T-cell (primary cell): ENCODE measurements at regions not wholly inside any gene's neighbourhood (a gene's known extent, or its start where the extent isn't known, plus 50 kb on each side); places are given as distances from the start of the nearest gene placed in this dataset.

ENCODE experiments used
- ATAC-seq, 4 experiments: fragments of 200-7000 bp in 3 of 4; fragments of 150-1000 bp in 1 of 4; cut with Tn5 transposase; replicated peaks in 1 of 4; 1 replicate in 3 of 4; 2 replicates in 1 of 4; pipeline ENCODE4 v1.10.0; 2021; ENCODE audit warnings: moderate library complexity in 3 of 4, mild to moderate bottlenecking in 2 of 4, moderate number of reproducible peaks in 1 of 4
- CTCF ChIA-PET, 2 donors: fragments of 300-600 bp; sonication (Branson Sonifier 250); formaldehyde crosslinking; loops; one replicate each; lab custom pipeline; 2022; ENCODE audit warnings: antibody characterized with exemption in 2 of 2; lab: Charles Lee
- POLR2A ChIA-PET, 2 donors: fragments of 300-600 bp; sonication (Branson Sonifier 250); formaldehyde crosslinking; loops; one replicate each; lab custom pipeline; 2022; ENCODE audit warnings: antibody characterized with exemption in 2 of 2; lab: Charles Lee
- DNase-seq, 35 experiments: peaks; one replicate each; pipeline versions ENCODE4 v3.0.0 to v3.0.0-alpha.2; 2013 to 2023
- H3K27ac ChIP-seq: one replicate; pipeline ENCODE4 v1.5.1; 2013; ENCODE audit warnings: low read length
- H3K27me3 ChIP-seq, 2 experiments: replicated peaks in 1 of 2; 1 replicate in 1 of 2; 2 replicates in 1 of 2; pipeline versions ENCODE4 v1.6.1 to v1.7.0; 2013; ENCODE audit warnings: low read length in 1 of 2, mixed read lengths in 1 of 2; ENCODE audit not compliant: control insufficient read depth in 2 of 2, insufficient read depth in 2 of 2; ENCODE audit errors: extremely low read depth in 1 of 2
- H3K36me3 ChIP-seq, 2 donors: 1 replicate in 1 of 2; 2 replicates in 1 of 2; pipeline versions ENCODE4 v1.6.1 to v1.7.0; 2013; ENCODE audit warnings: low read length in 1 of 2; ENCODE audit not compliant: control insufficient read depth in 2 of 2, insufficient read depth in 1 of 2; ENCODE audit errors: extremely low read depth in 1 of 2
- H3K4me1 ChIP-seq, 2 experiments: 1 replicate in 1 of 2; 2 replicates in 1 of 2; pipeline versions ENCODE4 v1.6.1 to v1.7.0; 2013; ENCODE audit warnings: low read length in 2 of 2, mixed read lengths in 1 of 2; ENCODE audit not compliant: insufficient read depth in 2 of 2, control insufficient read depth in 1 of 2; ENCODE audit errors: extremely low read depth in 1 of 2
- H3K4me3 ChIP-seq, 2 donors: 1 replicate in 1 of 2; 2 replicates in 1 of 2; pipeline versions ENCODE4 v1.5.1 to v1.7.0; 2013; ENCODE audit warnings: mild to moderate bottlenecking in 2 of 2, low read length in 1 of 2, moderate library complexity in 1 of 2; ENCODE audit not compliant: control insufficient read depth in 1 of 2; ENCODE audit errors: extremely low read depth in 1 of 2
- H3K9me3 ChIP-seq: 2 replicates; pipeline ENCODE4 v1.7.0; 2013
- H3K27ac Mint-ChIP-seq, 2 donors: one replicate each; pipeline ENCODE4 v1.8.0; 2020 to 2021; ENCODE audit warnings: mild to moderate bottlenecking in 2 of 2, mixed read lengths in 2 of 2
- H3K27me3 Mint-ChIP-seq, 2 donors: one replicate each; pipeline ENCODE4 v1.8.0; 2021 to 2022; ENCODE audit warnings: mixed read lengths in 2 of 2
- H3K36me3 Mint-ChIP-seq: one replicate; pipeline ENCODE4 v1.8.0; 2021; ENCODE audit warnings: mixed read lengths
- H3K4me1 Mint-ChIP-seq, 3 donors: one replicate each; pipeline ENCODE4 v1.8.0; 2020 to 2022; ENCODE audit warnings: mixed read lengths in 3 of 3, mild to moderate bottlenecking in 1 of 3
- H3K4me3 Mint-ChIP-seq, 3 donors: one replicate each; pipeline ENCODE4 v1.8.0; 2020 to 2022; ENCODE audit warnings: mild to moderate bottlenecking in 3 of 3, mixed read lengths in 3 of 3, moderate library complexity in 3 of 3
- H3K9me3 Mint-ChIP-seq, 3 donors: one replicate each; pipeline ENCODE4 v1.8.0; 2020 to 2022; ENCODE audit warnings: mixed read lengths in 3 of 3
- WGBS: methylation state at CpG from one replicate; pipeline ENCODE4 v1.1.5; 2013; ENCODE audit warnings: missing lambda C conversion rate; ENCODE audit not compliant: insufficient coverage; 5-methylcytosine and 5-hydroxymethylcytosine counted together

DNA sequence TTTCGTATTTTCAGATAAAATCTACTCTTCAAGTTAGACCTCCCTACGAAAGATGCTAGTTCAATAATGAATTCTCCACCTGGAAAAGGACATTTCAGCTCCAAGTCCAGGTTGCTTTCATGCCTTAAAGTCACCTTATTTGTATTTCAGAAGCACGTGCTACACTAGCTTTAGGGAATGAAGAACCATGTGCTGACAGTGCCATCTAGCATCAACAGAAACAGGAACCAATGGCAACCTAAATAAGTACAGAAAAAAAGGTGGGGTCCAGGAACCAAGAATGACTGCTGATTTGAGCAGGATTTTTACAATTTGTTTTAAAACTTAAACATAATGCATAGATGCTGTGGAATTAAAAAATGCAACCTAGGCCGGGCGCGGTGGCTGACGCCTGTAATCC lies 77.6 kb upstream of the SNRPN start:
- ATAC-seq (no peak), DNase-seq (no peak)
- no peaks in the 10 kb centered on the region for H3K36me3 Mint-ChIP-seq
- Histone ChIP-seq H3K4me1 (no peaks in the 10 kb centered on the region), H3K36me3 (no peaks in the 10 kb centered on the region), H3K27ac (no peak overlapping the region), H3K4me3 (no peak overlapping the region), H3K27me3 (no peaks in the 10 kb centered on the region), H3K9me3 (peaks cover 7% of the 10 kb centered on the region)
- no peak overlapping the region for H3K27ac Mint-ChIP-seq
- peaks cover 6 to 29% (median 26%) of the 10 kb centered on the region in 3 donors for H3K9me3 Mint-ChIP-seq
- peaks cover 0 to 5% (median 2%) of the 10 kb centered on the region in 3 donors for H3K4me1 Mint-ChIP-seq
- H3K4me3 Mint-ChIP-seq = no peak overlapping the region
- CTCF ChIA-PET = no interaction called here
- H3K27me3 Mint-ChIP-seq = no peaks in the 10 kb centered on the region
- WGBS = 83% methylated on average over 2 of the region's 7 CpGs
- POLR2A ChIA-PET = no interaction called here

DNA sequence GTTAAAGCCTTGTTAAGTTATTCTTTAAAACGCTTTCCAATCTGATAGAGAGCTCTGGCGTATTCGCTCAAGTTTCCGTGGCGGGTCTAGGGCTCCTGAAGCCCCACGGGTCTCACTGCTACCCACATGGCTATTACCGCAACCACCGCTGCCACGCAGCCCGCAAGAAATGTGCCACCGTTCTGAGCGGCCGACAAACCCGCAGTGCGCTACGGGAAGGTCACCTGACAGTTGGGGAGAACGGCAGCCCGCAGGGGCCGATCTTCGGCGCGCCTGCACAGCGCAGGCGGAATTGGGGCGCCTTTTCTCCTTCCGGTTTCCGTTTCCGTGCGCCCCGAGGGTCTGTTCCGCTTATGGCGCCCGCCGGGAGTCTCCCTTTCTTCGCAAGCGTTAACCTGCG lies 76.6 kb upstream of the SNRPN start:
- Mint-ChIP-seq H3K36me3 (no peaks in the 10 kb centered on the region), H3K9me3 (peaks cover 6 to 26% (median 26%) of the 10 kb centered on the region in 3 donors), H3K27ac (no peak overlapping the region), H3K4me3 (peak overlapping the region; percentile 31 to 61 (median 47)), H3K27me3 (no peaks in the 10 kb centered on the region), H3K4me1 (peaks cover 0 to 5% (median 2%) of the 10 kb centered on the region in 3 donors)
- 47% methylated on average over 29 of the region's 37 CpGs for WGBS
- H3K36me3 ChIP-seq = no peaks in the 10 kb centered on the region
- DNase-seq (peak in 6 of 35 experiments; percentile 0 to 9 (median 1)), ATAC-seq (no peak)
- no peak overlapping the region for H3K27ac ChIP-seq
- H3K27me3 ChIP-seq = no peaks in the 10 kb centered on the region
- H3K4me1 ChIP-seq = no peaks in the 10 kb centered on the region
- ChIA-PET CTCF (no interaction called here), POLR2A (no interaction called here)
- H3K4me3 ChIP-seq = peak overlapping the region in 1 of 2 donors; percentile 23
- H3K9me3 ChIP-seq = peaks cover 7% of the 10 kb centered on the region

DNA sequence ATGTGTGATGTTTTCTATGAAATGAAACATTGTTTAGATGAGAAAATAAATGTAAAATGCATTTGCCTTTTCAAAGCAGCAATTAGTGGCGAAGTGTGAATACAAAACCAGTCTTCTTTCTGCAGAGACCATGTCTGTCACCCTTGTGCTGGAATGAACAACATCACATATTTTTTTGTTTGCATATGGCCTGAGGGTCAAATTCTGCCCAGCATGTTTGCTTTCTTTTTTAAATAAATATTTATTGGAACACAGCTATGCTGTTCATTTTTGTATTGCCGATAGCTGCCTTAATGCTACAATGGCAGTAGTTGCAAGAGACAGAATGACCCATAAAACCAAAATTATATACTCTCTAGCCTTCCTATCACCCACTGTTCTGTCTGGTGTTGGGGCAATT lies 75.3 kb upstream of the SNRPN start:
- WGBS = 80% methylated on average over 1 of the region's 2 CpGs
- Histone ChIP-seq H3K36me3 (no peaks in the 10 kb centered on the region), H3K27me3 (no peaks in the 10 kb centered on the region), H3K9me3 (peaks cover 7% of the 10 kb centered on the region), H3K27ac (no peak overlapping the region), H3K4me3 (no peak overlapping the region), H3K4me1 (no peaks in the 10 kb centered on the region)
- Mint-ChIP-seq H3K4me1 (peaks cover 0 to 5% (median 2%) of the 10 kb centered on the region in 3 donors), H3K27ac (no peak overlapping the region), H3K4me3 (no peak overlapping the region), H3K36me3 (no peaks in the 10 kb centered on the region), H3K9me3 (peaks cover 5 to 26% (median 23%) of the 10 kb centered on the region in 3 donors), H3K27me3 (no peaks in the 10 kb centered on the region)
- DNase-seq (no peak), ATAC-seq (no peak)
- ChIA-PET POLR2A (no interaction called here), CTCF (no interaction called here)

DNA sequence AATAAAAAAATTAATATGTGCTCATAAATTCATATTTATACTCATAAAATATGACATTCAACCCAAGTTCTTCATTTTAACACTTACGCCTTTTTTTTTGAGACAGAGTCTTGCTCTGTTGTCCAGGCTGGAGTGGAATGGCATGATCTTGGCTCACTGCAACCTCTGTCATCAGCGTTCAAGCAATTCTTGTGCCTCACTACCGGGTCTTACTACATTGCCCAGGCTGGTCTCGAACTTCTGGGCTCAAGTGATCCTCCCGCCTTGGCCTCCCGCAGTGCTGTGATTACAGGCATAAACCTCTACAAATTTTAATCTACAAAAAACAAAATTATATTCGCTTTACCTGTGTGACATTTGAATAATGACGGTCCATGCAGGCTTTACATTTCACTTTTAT lies 74.1 kb upstream of the SNRPN start:
- Mint-ChIP-seq H3K9me3 (peaks cover 3 to 26% (median 17%) of the 10 kb centered on the region in 3 donors), H3K4me3 (no peak overlapping the region), H3K4me1 (peaks cover 0 to 5% (median 2%) of the 10 kb centered on the region in 3 donors), H3K36me3 (no peaks in the 10 kb centered on the region), H3K27ac (no peak overlapping the region), H3K27me3 (no peaks in the 10 kb centered on the region)
- H3K36me3 ChIP-seq = no peaks in the 10 kb centered on the region
- DNase-seq (no peak), ATAC-seq (no peak)
- no peak overlapping the region for H3K27ac ChIP-seq
- ChIA-PET CTCF (no interaction called here), POLR2A (no interaction called here)
- peaks cover 4% of the 10 kb centered on the region for H3K9me3 ChIP-seq
- 64% methylated on average over 6 of the region's 8 CpGs for WGBS
- H3K4me3 ChIP-seq = no peak overlapping the region
- no peaks in the 10 kb centered on the region for H3K27me3 ChIP-seq
- H3K4me1 ChIP-seq = no peaks in the 10 kb centered on the region

DNA sequence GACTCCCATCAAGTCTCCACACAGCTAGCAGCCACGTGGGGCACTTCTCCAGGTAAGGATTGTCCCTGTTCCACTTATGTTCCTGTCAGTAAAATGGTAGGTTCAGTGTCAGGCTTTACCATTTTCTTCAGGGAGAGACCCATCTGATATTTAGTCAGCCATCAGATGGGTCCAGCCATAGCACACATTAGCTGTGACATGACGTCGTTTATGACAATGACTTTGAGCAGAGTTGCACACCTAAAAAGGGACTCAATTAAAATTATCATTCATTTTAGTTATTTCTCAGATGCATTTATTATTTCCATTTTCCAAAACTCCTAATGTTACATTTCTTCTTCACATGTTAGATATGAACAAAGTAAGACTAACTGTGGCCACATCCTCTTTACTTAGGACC lies 68.2 kb upstream of the SNRPN start:
- no peak for DNase-seq
- H3K9me3 Mint-ChIP-seq = peaks cover 8 to 16% (median 10%) of the 10 kb centered on the region in 3 donors
- ChIA-PET POLR2A (no interaction called here), CTCF (no interaction called here)
- H3K27ac Mint-ChIP-seq = no peak overlapping the region
- H3K27me3 Mint-ChIP-seq = no peaks in the 10 kb centered on the region
- Histone ChIP-seq H3K4me1 (no peaks in the 10 kb centered on the region), H3K4me3 (no peak overlapping the region), H3K9me3 (no peaks in the 10 kb centered on the region), H3K36me3 (no peaks in the 10 kb centered on the region), H3K27ac (no peak overlapping the region), H3K27me3 (no peaks in the 10 kb centered on the region)
- no peak for ATAC-seq
- no peaks in the 10 kb centered on the region for H3K4me1 Mint-ChIP-seq
- no peak overlapping the region for H3K4me3 Mint-ChIP-seq
- WGBS = 45% methylated on average over 3 of the region's 3 CpGs
- H3K36me3 Mint-ChIP-seq = no peaks in the 10 kb centered on the region

DNA sequence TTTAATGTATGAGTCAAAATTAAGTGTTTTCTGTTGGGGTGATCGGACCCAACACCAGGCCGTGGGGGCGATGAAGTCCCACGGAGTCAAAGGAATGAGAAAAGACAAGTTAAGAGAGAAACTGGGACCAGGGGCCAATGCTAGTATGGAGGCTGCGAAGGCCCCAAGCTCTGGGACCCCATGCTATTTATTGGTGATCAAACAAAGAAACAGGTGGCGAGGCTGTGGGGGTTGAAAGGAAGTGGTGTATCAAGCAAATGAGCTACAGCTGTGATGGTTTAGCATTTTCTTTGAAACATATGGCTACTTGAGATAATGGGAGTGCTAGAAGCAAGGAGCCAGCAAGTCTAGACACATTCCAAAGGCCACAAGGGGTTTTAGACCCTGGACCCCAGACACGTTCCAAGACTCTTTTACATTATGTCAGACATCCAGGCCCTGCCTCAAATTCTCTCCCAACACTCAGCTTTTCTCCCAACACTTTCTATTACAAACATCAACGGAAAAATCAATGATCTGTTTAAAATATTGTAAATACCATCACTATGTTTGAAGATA lies 56.0 kb upstream of the SNRPN start:
- no peaks in the 10 kb centered on the region for H3K4me1 ChIP-seq
- peaks cover 3% of the 10 kb centered on the region for H3K9me3 ChIP-seq
- WGBS = 68% methylated on average over 6 of the region's 8 CpGs
- no peak overlapping the region for H3K27ac ChIP-seq
- Mint-ChIP-seq H3K27me3 (no peaks in the 10 kb centered on the region), H3K36me3 (no peaks in the 10 kb centered on the region), H3K4me3 (no peak overlapping the region), H3K9me3 (peaks cover 14 to 48% (median 17%) of the 10 kb centered on the region in 3 donors), H3K27ac (no peak overlapping the region), H3K4me1 (no peaks in the 10 kb centered on the region)
- ChIA-PET CTCF (no interaction called here), POLR2A (no interaction called here)
- H3K27me3 ChIP-seq = no peaks in the 10 kb centered on the region
- no peak for ATAC-seq
- no peaks in the 10 kb centered on the region for H3K36me3 ChIP-seq
- no peak overlapping the region for H3K4me3 ChIP-seq
- DNase-seq = no peak

DNA sequence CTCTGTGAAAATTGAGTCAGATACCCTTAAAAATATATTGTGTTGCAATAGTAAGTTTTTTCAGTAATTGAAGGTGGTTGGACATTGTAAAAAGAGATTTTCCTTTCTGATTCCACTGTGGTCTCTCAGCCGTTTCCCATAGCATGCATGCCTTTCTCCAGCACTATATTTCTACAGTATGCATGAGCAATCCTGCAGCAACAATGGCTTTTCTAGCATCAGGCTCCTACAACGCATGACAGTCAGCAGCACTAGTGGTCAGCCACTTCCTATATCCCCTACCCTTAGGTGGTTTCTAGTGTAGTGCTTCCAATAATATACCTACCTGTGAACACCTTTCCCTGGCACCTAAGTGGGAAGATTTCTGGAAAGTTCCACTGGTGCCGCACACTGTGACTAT lies 55.4 kb upstream of the SNRPN start:
- WGBS = no CpG with 5 or more reads among the region's 3 CpGs
- H3K4me1 Mint-ChIP-seq = no peaks in the 10 kb centered on the region
- H3K9me3 ChIP-seq = peaks cover 3% of the 10 kb centered on the region
- H3K27me3 Mint-ChIP-seq = no peaks in the 10 kb centered on the region
- ATAC-seq (no peak), DNase-seq (no peak)
- no peaks in the 10 kb centered on the region for H3K27me3 ChIP-seq
- no peak overlapping the region for H3K4me3 Mint-ChIP-seq
- H3K36me3 Mint-ChIP-seq = no peaks in the 10 kb centered on the region
- peaks cover 13 to 46% (median 17%) of the 10 kb centered on the region in 3 donors for H3K9me3 Mint-ChIP-seq
- H3K27ac Mint-ChIP-seq = no peak overlapping the region
- H3K4me3 ChIP-seq = no peak overlapping the region
- H3K4me1 ChIP-seq = no peaks in the 10 kb centered on the region
- H3K36me3 ChIP-seq = no peaks in the 10 kb centered on the region
- POLR2A ChIA-PET = no interaction called here
- H3K27ac ChIP-seq = no peak overlapping the region
- CTCF ChIA-PET = no interaction called here
